IMR-90 (cell line): ENCODE measurements at regions not wholly inside any gene's neighbourhood (a gene's known extent, or its start where the extent isn't known, plus 50 kb on each side); places are given as distances from the start of the nearest gene placed in this dataset.

Experiments
- ATAC-seq: fragments of 200-7000 bp; cut with Tn5 transposase; 2 replicates; pipeline ENCODE4 v1.9.1; 2020; ENCODE audit warnings: low read depth, mild to moderate bottlenecking, moderate library complexity
- BruUV-seq: library from RNA; stranded (reverse); fragments of 400-500 nt; replicated peaks from 2 replicates; lab custom pipeline; 2021; lab: Mats Ljungman, UMichigan
- CTCF ChIA-PET: fragments of 300-600 bp; formaldehyde crosslinking; extraction: SDS; loops from one replicate; lab custom pipeline; 2021; ENCODE audit warnings: antibody characterized with exemption; lab: Yijun Ruan, JAX
- POLR2A ChIA-PET: fragments of 300-600 bp; sonication (Branson Sonifier 250); formaldehyde crosslinking; loops from one replicate; lab custom pipeline; 2022; ENCODE audit warnings: antibody characterized with exemption; ENCODE audit not compliant: unreplicated experiment; lab: Charles Lee
- DNase-seq: peaks from one replicate; pipeline ENCODE4 v3.0.0; 2013
- H2AFZ ChIP-seq: replicated peaks from 2 replicates; pipeline ENCODE3; 2013; ENCODE audit warnings: low read length, mild to moderate bottlenecking; ENCODE audit not compliant: poor library complexity
- H2AK5ac ChIP-seq: 2 replicates; pipeline ENCODE4 v1.6.1; 2013; ENCODE audit warnings: low read depth, low read length, inconsistent platforms
- H2AK9ac ChIP-seq: replicated peaks from 2 replicates; pipeline ENCODE3; 2013; ENCODE audit warnings: mild to moderate bottlenecking, low read depth, low read length, moderate library complexity; ENCODE audit not compliant: poor library complexity
- H2BK120ac ChIP-seq: 2 replicates; pipeline ENCODE4 v1.6.1; 2013; ENCODE audit warnings: low read depth, low read length, inconsistent platforms
- H2BK15ac ChIP-seq: 3 replicates; pipeline ENCODE4 v1.6.1; 2013; ENCODE audit warnings: low read depth, low read length, inconsistent platforms
- H2BK20ac ChIP-seq: 2 replicates; pipeline ENCODE4 v1.6.1; 2013; ENCODE audit warnings: low read depth, mild to moderate bottlenecking, inconsistent platforms, low read length, moderate library complexity
- H2BK5ac ChIP-seq: 2 replicates; pipeline ENCODE4 v1.6.1; 2013; ENCODE audit warnings: mild to moderate bottlenecking, low read depth, low read length, inconsistent platforms; ENCODE audit not compliant: poor library complexity, severe bottlenecking
- H3K14ac ChIP-seq: replicated peaks from 2 replicates; pipeline ENCODE4 v1.6.1; 2013; ENCODE audit warnings: low read depth, low read length, inconsistent platforms
- H3K18ac ChIP-seq: 2 replicates; pipeline ENCODE4 v1.6.1; 2013; ENCODE audit warnings: low read depth, low read length, control low read depth
- H3K23ac ChIP-seq: 2 replicates; pipeline ENCODE4 v1.6.1; 2013; ENCODE audit warnings: low read depth, low read length, inconsistent platforms
- H3K27ac ChIP-seq: 2 replicates; pipeline ENCODE4 v1.5.1; 2013; ENCODE audit warnings: mild to moderate bottlenecking, control low read depth, low read length; ENCODE audit not compliant: insufficient read depth
- H3K27me3 ChIP-seq: 2 replicates; pipeline ENCODE4 v1.6.1; 2013; ENCODE audit warnings: low read length; ENCODE audit not compliant: control insufficient read depth, insufficient read depth
- H3K36me3 ChIP-seq: 2 replicates; pipeline ENCODE4 v1.6.1; 2013; ENCODE audit warnings: low read length, mixed read lengths; ENCODE audit not compliant: control insufficient read depth, insufficient read depth
- H3K4ac ChIP-seq: 2 replicates; pipeline ENCODE4 v1.6.1; 2013; ENCODE audit warnings: low read depth, low read length, inconsistent platforms
- H3K4me1 ChIP-seq: 2 replicates; pipeline ENCODE4 v1.6.1; 2013; ENCODE audit warnings: low read length, mixed read lengths; ENCODE audit not compliant: control insufficient read depth, insufficient read depth
- H3K4me2 ChIP-seq: 2 replicates; pipeline ENCODE4 v1.6.1; 2013; ENCODE audit warnings: low read depth, mild to moderate bottlenecking, control low read depth, low read length, moderate library complexity
- H3K4me3 ChIP-seq: 2 replicates; pipeline ENCODE4 v1.5.1; 2013; ENCODE audit warnings: low read depth, mild to moderate bottlenecking, control low read depth, low read length, moderate library complexity; ENCODE audit not compliant: insufficient read depth
- H3K56ac ChIP-seq: 2 replicates; pipeline ENCODE4 v1.6.1; 2013; ENCODE audit warnings: low read length, inconsistent platforms; ENCODE audit not compliant: insufficient read depth; ENCODE audit errors: extremely low read depth
- H3K79me1 ChIP-seq, 2 experiments: 2 replicates each; pipeline ENCODE4 v1.6.1; 2013; ENCODE audit warnings: low read length in 2 of 2, inconsistent platforms in 1 of 2, low read depth in 1 of 2
- H3K9ac ChIP-seq: 2 replicates; pipeline ENCODE4 v1.6.1; 2013; ENCODE audit warnings: low read depth, low read length, control low read depth
- H3K9me1 ChIP-seq: 2 replicates; pipeline ENCODE4 v1.6.1; 2013; ENCODE audit warnings: low read length, inconsistent platforms; ENCODE audit not compliant: insufficient read depth
- H3K9me3 ChIP-seq: 2 replicates; pipeline ENCODE4 v1.6.1; 2013; ENCODE audit warnings: low read length; ENCODE audit not compliant: control insufficient read depth, insufficient read depth
- H4K20me1 ChIP-seq: 2 replicates; pipeline ENCODE4 v1.6.1; 2013; ENCODE audit warnings: low read length, inconsistent platforms; ENCODE audit not compliant: insufficient read depth
- H4K5ac ChIP-seq: 2 replicates; pipeline ENCODE4 v1.6.1; 2013; ENCODE audit warnings: mild to moderate bottlenecking, low read depth, low read length, control low read depth
- H4K8ac ChIP-seq, 2 experiments: 2 replicates each; pipeline ENCODE4 v1.6.1; 2013; ENCODE audit warnings: low read depth in 2 of 2, low read length in 2 of 2, control low read depth in 1 of 2, inconsistent platforms in 1 of 2
- H4K91ac ChIP-seq: 2 replicates; pipeline ENCODE4 v1.6.1; 2013; ENCODE audit warnings: low read depth, low read length, inconsistent platforms; ENCODE audit not compliant: insufficient read depth
- BHLHE40 ChIP-seq: fragments of 150-350 bp; IDR thresholded peaks from 2 replicates; pipeline ENCODE4 v1.6.1; 2016; ENCODE audit warnings: mild to moderate bottlenecking, low read depth, low read length
- CHD1 ChIP-seq: IDR thresholded peaks from 2 replicates; pipeline ENCODE4 v1.6.1; 2012; ENCODE audit warnings: low read depth, low read length, improper control_type of control experiment
- CTCF ChIP-seq: conservative IDR thresholded peaks from 2 replicates; pipeline ENCODE4 v1.5.1; 2012; ENCODE audit warnings: mild to moderate bottlenecking, low read depth, low read length, improper control_type of control experiment
- ELK1 ChIP-seq: fragments of 150-350 bp; IDR thresholded peaks from 2 replicates; pipeline ENCODE4 v1.6.1; 2016; ENCODE audit warnings: low read depth, mild to moderate bottlenecking, low read length, moderate library complexity, borderline replicate concordance
- RAD21 ChIP-seq: IDR thresholded peaks from 2 replicates; pipeline ENCODE4 v1.6.1; 2012; ENCODE audit warnings: low read length, improper control_type of control experiment
- RCOR1 ChIP-seq: IDR thresholded peaks from 2 replicates; pipeline ENCODE4 v1.6.1; 2012; ENCODE audit warnings: mild to moderate bottlenecking, low read length, improper control_type of control experiment; ENCODE audit not compliant: insufficient replicate concordance
- SMC3 ChIP-seq: fragments of 150-350 bp; IDR thresholded peaks from 2 replicates; pipeline ENCODE4 v1.6.1; 2016; ENCODE audit warnings: low read depth, mild to moderate bottlenecking, antibody characterized with exemption, low read length, moderate library complexity
- WGBS, 2 experiments: methylation state at CpG; one replicate each; pipeline versions ENCODE4 v1.1.5 to v1.1.7; 2013; ENCODE audit warnings: missing lambda C conversion rate in 2 of 2; ENCODE audit not compliant: insufficient read length in 1 of 2; ENCODE audit errors: extremely low coverage in 2 of 2; 5-methylcytosine and 5-hydroxymethylcytosine counted together
- dilution Hi-C: fragments of 300-500 bp; cut with HindIII; formaldehyde crosslinking; loops from one replicate; pipeline ENCODE4 v1.14.3; 2018; ENCODE audit warnings: low sequenced_read_pairs; ENCODE audit not compliant: unreplicated experiment
- in situ Hi-C: fragments of 300-500 bp; cut with MboI; formaldehyde crosslinking; loops from 3 replicates; pipeline ENCODE4 v1.14.3; 2019; ENCODE audit warnings: low sequenced_read_pairs, inconsistent platforms, mixed read lengths
- intact Hi-C: fragments of 100-400 bp; cut with micrococcal nuclease; formaldehyde crosslinking; loops from 2 replicates; pipeline ENCODE4 v1.10.0; 2022

- Histone ChIP-seq H2BK20ac (no peak overlapping the region), H4K5ac (no peak overlapping the region), H3K36me3 (no peaks in the 10 kb centered on the region), H2BK120ac (no peak overlapping the region), H2BK15ac (no peak overlapping the region), H2BK5ac (no peak overlapping the region), H3K4me1 (no peaks in the 10 kb centered on the region), H3K79me1 (no peaks in the 10 kb centered on the region), H3K27me3 (no peaks in the 10 kb centered on the region), H3K4ac (no peak overlapping the region), H3K14ac (no peak overlapping the region), H3K23ac (no peak overlapping the region), H3K27ac (no peak overlapping the region), H4K91ac (no peak overlapping the region), H3K9me3 (no peaks in the 10 kb centered on the region), H2AK5ac (no peak overlapping the region), H3K4me3 (no peak overlapping the region), H2AK9ac (no peak overlapping the region), H4K20me1 (no peaks in the 10 kb centered on the region), H3K18ac (no peak overlapping the region), H3K9me1 (no peaks in the 10 kb centered on the region), H2AFZ (no peak overlapping the region), H3K9ac (no peak overlapping the region), H3K56ac (no peak overlapping the region), H3K4me2 (no peak overlapping the region), H4K8ac (no peak overlapping the region)
- intact Hi-C loops (no loop called here), in situ Hi-C loops (no loop called here), dilution Hi-C loops (no loop called here)
- no CpG with 5 or more reads among the region's 1 CpG for WGBS, 2 experiments
- ChIA-PET POLR2A (no interaction called here), CTCF (no interaction called here)
- peak; percentile 32 for DNase-seq
- TF ChIP-seq RAD21 (peak; percentile 30; the same call in 1 of the 2 replicates), CTCF (peak; percentile 28), CHD1 (no peak), ELK1 (no peak), SMC3 (peak; percentile 24; the same call in 1 of the 2 replicates), RCOR1 (no peak), BHLHE40 (no peak)
- ATAC-seq = no peak
- BruUV-seq = no TSS peak
These were observed 201.2 kb downstream of the TGFB2 start for GRCh38 chr1:218546314-218546713.
